Endothelial cell of umbilical vein (primary cell): ENCODE measurements at regions not wholly inside any gene's neighbourhood (a gene's known extent, or its start where the extent isn't known, plus 50 kb on each side); places are given as distances from the start of the nearest gene placed in this dataset.

Experiments
- BruUV-seq: library from RNA; stranded (reverse); fragments of 400-500 nt; replicated peaks from 2 replicates; lab custom pipeline; 2021; lab: Mats Ljungman, UMichigan
- CTCF ChIA-PET: fragments of 300-600, 350-600 bp; sonication (Branson Sonifier 250); formaldehyde crosslinking; loops from one replicate; lab custom pipeline; 2021; ENCODE audit warnings: antibody characterized with exemption, inconsistent platforms; lab: Charles Lee
- POLR2A ChIA-PET: fragments of 300-600, 350-600 bp; sonication (Branson Sonifier 250); formaldehyde crosslinking; loops from one replicate; lab custom pipeline; 2021; ENCODE audit warnings: antibody characterized with exemption, inconsistent platforms; lab: Charles Lee
- DNase-seq: peaks from one replicate; pipeline ENCODE4 v3.0.0-alpha.2; 2011; ENCODE audit warnings: low read depth, low spot score
- FAIRE-seq: peaks from 2 replicates; lab custom pipeline; 2011; peaks lifted over from hg19 to GRCh38; lab: Jason Lieb, UNC
- H2AFZ ChIP-seq: 2 replicates; pipeline ENCODE4 v1.6.0; 2012; ENCODE audit warnings: low read depth, low read length, control low read depth, inconsistent platforms
- H3K27ac ChIP-seq: 2 replicates; pipeline ENCODE4 v1.5.1; 2011; ENCODE audit warnings: low read depth, mild to moderate bottlenecking, control low read depth, low read length, moderate library complexity; ENCODE audit not compliant: insufficient read depth
- H3K27me3 ChIP-seq, 2 experiments: 2 replicates each; pipeline versions ENCODE4 v1.6.0 to v1.6.1; 2011; ENCODE audit warnings: low read length in 2 of 2, mixed read lengths in 1 of 2; ENCODE audit not compliant: control insufficient read depth in 2 of 2, insufficient read depth in 2 of 2
- H3K36me3 ChIP-seq, 2 experiments: 2 replicates in 1 of 2; 3 replicates in 1 of 2; pipeline ENCODE4 v1.5.1; 2011; ENCODE audit warnings: low read length in 2 of 2, mild to moderate bottlenecking in 1 of 2, moderate library complexity in 1 of 2; ENCODE audit not compliant: control insufficient read depth in 2 of 2, insufficient read depth in 2 of 2; ENCODE audit errors: extremely low read depth in 1 of 2
- H3K4me1 ChIP-seq: 3 replicates; pipeline ENCODE4 v1.5.1; 2011; ENCODE audit warnings: mild to moderate bottlenecking, low read length; ENCODE audit not compliant: control insufficient read depth, insufficient read depth; ENCODE audit errors: extremely low read depth
- H3K4me2 ChIP-seq: 2 replicates; pipeline ENCODE4 v1.6.1; 2011; ENCODE audit warnings: low read length, control low read depth, mixed read lengths; ENCODE audit not compliant: insufficient read depth
- H3K4me3 ChIP-seq, 3 experiments: fragments of 200-600 bp in 1 of 3; sonication (generic), shearing (Covaris generic) in 1 of 3; replicated peaks in 1 of 3; 2 replicates each; pipeline ENCODE4 v1.5.1; 2011 to 2016; ENCODE audit warnings: control low read depth in 3 of 3, low read length in 3 of 3, mild to moderate bottlenecking in 2 of 3, inconsistent platforms in 1 of 3, low read depth in 1 of 3, moderate library complexity in 1 of 3; ENCODE audit not compliant: insufficient read depth in 1 of 3
- H3K79me2 ChIP-seq: 2 replicates; pipeline ENCODE4 v1.6.0; 2012; ENCODE audit warnings: low read length, inconsistent platforms; ENCODE audit not compliant: control insufficient read depth, insufficient read depth
- H3K9ac ChIP-seq: replicated peaks from 2 replicates; pipeline ENCODE3; 2011; ENCODE audit warnings: low read length, control low read depth; ENCODE audit not compliant: insufficient read depth; ENCODE audit errors: extremely low read depth
- H3K9me1 ChIP-seq: replicated peaks from 3 replicates; pipeline ENCODE4 v1.6.0; 2011; ENCODE audit warnings: mild to moderate bottlenecking, low read length; ENCODE audit not compliant: control insufficient read depth, insufficient read depth; ENCODE audit errors: extremely low read depth
- H3K9me3 ChIP-seq: replicated peaks from 2 replicates; pipeline ENCODE4 v1.5.1; 2012; ENCODE audit warnings: low read length, inconsistent platforms; ENCODE audit not compliant: control insufficient read depth, insufficient read depth
- H4K20me1 ChIP-seq: replicated peaks from 2 replicates; pipeline ENCODE3; 2011; ENCODE audit warnings: mild to moderate bottlenecking, low read length; ENCODE audit not compliant: control insufficient read depth, insufficient read depth; ENCODE audit errors: extremely low read depth
- EZH2 ChIP-seq: IDR thresholded peaks from 2 replicates; pipeline ENCODE4 v1.6.1; 2012; ENCODE audit warnings: borderline replicate concordance, low read depth, mild to moderate bottlenecking, moderate library complexity, low read length, inconsistent platforms; ENCODE audit not compliant: severe bottlenecking
- FOS ChIP-seq: IDR thresholded peaks from 2 replicates; pipeline ENCODE4 v1.6.1; 2011; ENCODE audit warnings: mild to moderate bottlenecking, low read length, moderate library complexity, borderline replicate concordance; ENCODE audit not compliant: insufficient read depth
- GATA2 ChIP-seq: IDR thresholded peaks from 2 replicates; pipeline ENCODE4 v1.7.0; 2011; ENCODE audit warnings: low read depth, mild to moderate bottlenecking, moderate library complexity, mixed read lengths, low read length; ENCODE audit not compliant: insufficient read length, insufficient read depth
- JUN ChIP-seq: IDR thresholded peaks from 2 replicates; pipeline ENCODE4 v1.6.1; 2011; ENCODE audit warnings: borderline replicate concordance, low read depth; ENCODE audit not compliant: insufficient read length, insufficient read depth
- MYC ChIP-seq: IDR thresholded peaks from one replicate; pipeline ENCODE4 v1.6.1; 2011; ENCODE audit warnings: mild to moderate bottlenecking, low read depth, low read length
- POLR2A ChIP-seq: IDR thresholded peaks from 2 replicates; pipeline ENCODE4 v1.6.1; 2012; ENCODE audit warnings: low read depth, mild to moderate bottlenecking, control low read depth, low read length
- POLR2AphosphoS5 ChIP-seq: IDR thresholded peaks from 2 replicates; pipeline ENCODE4 v1.6.1; 2012; ENCODE audit warnings: low read depth, mild to moderate bottlenecking, control low read depth, low read length, moderate library complexity; ENCODE audit not compliant: insufficient read depth
- dilution Hi-C: fragments of 300-500 bp; cut with MboI; formaldehyde crosslinking; loops from one replicate; pipeline ENCODE4 v1.15.0; 2019; ENCODE audit warnings: low sequenced_read_pairs; ENCODE audit not compliant: extremely low pct_ligation_motif_present
- intact Hi-C: fragments of 100-400 bp; cut with micrococcal nuclease; formaldehyde crosslinking; loops from one replicate; pipeline ENCODE4 v1.10.0; 2022
- TF ChIP-seq, protein P1 (sequence below): IDR thresholded peaks from 2 replicates; pipeline ENCODE4 v1.6.1; 2011; ENCODE audit not compliant: insufficient read depth, insufficient read length
- TF ChIP-seq, protein P2 (sequence below), 2 donors: IDR thresholded peaks; 1 replicate in 1 of 2; 2 replicates in 1 of 2; pipeline ENCODE4 v1.5.1; 2011; ENCODE audit warnings: low read length in 2 of 2, mild to moderate bottlenecking in 2 of 2, moderate library complexity in 2 of 2, control low read depth in 1 of 2, inconsistent platforms in 1 of 2, low read depth in 1 of 2; ENCODE audit not compliant: insufficient read depth in 1 of 2; ENCODE audit errors: extremely low read depth in 1 of 2

DNA sequence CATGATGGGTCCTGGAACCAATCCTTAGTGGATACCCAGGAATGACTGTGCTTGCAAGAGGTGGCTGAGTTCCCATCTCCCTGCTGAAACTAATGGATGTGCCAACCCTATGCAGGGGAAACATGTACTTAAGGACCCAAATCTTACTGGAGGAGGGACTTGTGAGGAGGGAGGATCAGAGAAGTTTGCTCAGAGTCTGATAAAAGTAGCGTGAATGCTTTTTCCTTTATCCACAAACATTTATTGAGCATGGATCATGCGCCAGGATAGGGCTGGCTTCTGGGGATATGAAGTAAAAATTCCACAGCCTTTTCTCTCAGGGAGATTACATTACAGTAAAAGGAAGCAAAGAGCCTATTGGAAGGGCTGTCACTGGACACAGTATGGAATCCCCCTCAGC, 358.5 kb downstream of the RPS24 start:
- H3K4me2 ChIP-seq: no peak overlapping the region
- H3K27ac ChIP-seq: no peak overlapping the region
- ChIA-PET POLR2A (no interaction called here), CTCF (no interaction called here)
- H3K9ac ChIP-seq: no peak overlapping the region
- DNase-seq (no peak), FAIRE-seq (no peak)
- H3K4me3 ChIP-seq: no peak overlapping the region
- peaks cover 5 to 12% of the 10 kb centered on the region in 2 experiments for H3K27me3 ChIP-seq
- no peak for TF ChIP-seq POLR2AphosphoS5
- TF ChIP-seq GATA2: no peak
- no peak for TF ChIP-seq MYC
- TF ChIP-seq, protein P1, sequence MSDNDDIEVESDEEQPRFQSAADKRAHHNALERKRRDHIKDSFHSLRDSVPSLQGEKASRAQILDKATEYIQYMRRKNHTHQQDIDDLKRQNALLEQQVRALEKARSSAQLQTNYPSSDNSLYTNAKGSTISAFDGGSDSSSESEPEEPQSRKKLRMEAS: no peak
- TF ChIP-seq FOS: no peak
- TF ChIP-seq EZH2: no peak
- no peak for TF ChIP-seq POLR2A
- no peak for TF ChIP-seq JUN
- TF ChIP-seq, protein P2, sequence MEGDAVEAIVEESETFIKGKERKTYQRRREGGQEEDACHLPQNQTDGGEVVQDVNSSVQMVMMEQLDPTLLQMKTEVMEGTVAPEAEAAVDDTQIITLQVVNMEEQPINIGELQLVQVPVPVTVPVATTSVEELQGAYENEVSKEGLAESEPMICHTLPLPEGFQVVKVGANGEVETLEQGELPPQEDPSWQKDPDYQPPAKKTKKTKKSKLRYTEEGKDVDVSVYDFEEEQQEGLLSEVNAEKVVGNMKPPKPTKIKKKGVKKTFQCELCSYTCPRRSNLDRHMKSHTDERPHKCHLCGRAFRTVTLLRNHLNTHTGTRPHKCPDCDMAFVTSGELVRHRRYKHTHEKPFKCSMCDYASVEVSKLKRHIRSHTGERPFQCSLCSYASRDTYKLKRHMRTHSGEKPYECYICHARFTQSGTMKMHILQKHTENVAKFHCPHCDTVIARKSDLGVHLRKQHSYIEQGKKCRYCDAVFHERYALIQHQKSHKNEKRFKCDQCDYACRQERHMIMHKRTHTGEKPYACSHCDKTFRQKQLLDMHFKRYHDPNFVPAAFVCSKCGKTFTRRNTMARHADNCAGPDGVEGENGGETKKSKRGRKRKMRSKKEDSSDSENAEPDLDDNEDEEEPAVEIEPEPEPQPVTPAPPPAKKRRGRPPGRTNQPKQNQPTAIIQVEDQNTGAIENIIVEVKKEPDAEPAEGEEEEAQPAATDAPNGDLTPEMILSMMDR (IDR thresholded peaks at IDR 0.05; ENCODE audit: extremely low read depth in 1 of 2, insufficient read depth in 1 of 2, low read depth in 1 of 2, low read length in 2 of 2): no peak
- H3K9me1 ChIP-seq: no peaks in the 10 kb centered on the region
- no peaks in the 10 kb centered on the region for H3K9me3 ChIP-seq
- no peak overlapping the region for H2AFZ ChIP-seq
- dilution Hi-C loops: no loop called here
- BruUV-seq: no TSS peak
- H3K79me2 ChIP-seq: no peaks in the 10 kb centered on the region
- H4K20me1 ChIP-seq: no peaks in the 10 kb centered on the region
- H3K36me3 ChIP-seq: no peaks in the 10 kb centered on the region
- no peaks in the 10 kb centered on the region for H3K4me1 ChIP-seq
- intact Hi-C loops: no loop called here
